ENCODE measurements at regions not wholly inside any gene's neighbourhood (a gene's known extent, or its start where the extent isn't known, plus 50 kb on each side); places are given as distances from the start of the nearest gene placed in this dataset.

DNA sequence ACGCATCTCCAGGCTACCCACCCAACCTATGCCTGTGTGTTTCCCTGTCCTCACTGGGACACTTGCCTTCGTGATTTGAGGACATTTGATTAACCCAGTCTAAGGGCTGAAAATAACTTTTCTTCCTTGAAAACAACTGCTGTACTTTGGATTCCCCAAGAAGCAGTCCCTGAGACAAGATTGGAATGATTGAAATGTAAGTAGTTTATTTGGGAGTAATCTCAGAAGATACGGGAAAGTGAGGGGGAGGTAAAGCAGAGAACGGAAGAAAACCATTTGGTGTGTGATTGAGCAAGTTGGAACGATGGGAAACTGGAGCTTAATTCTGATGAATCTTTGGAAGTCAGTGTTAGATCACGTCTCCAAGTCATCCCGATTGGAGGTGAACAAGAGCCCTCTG, 143.8 kb upstream of the LMCD1 start:
- TF ChIP-seq, protein P1, sequence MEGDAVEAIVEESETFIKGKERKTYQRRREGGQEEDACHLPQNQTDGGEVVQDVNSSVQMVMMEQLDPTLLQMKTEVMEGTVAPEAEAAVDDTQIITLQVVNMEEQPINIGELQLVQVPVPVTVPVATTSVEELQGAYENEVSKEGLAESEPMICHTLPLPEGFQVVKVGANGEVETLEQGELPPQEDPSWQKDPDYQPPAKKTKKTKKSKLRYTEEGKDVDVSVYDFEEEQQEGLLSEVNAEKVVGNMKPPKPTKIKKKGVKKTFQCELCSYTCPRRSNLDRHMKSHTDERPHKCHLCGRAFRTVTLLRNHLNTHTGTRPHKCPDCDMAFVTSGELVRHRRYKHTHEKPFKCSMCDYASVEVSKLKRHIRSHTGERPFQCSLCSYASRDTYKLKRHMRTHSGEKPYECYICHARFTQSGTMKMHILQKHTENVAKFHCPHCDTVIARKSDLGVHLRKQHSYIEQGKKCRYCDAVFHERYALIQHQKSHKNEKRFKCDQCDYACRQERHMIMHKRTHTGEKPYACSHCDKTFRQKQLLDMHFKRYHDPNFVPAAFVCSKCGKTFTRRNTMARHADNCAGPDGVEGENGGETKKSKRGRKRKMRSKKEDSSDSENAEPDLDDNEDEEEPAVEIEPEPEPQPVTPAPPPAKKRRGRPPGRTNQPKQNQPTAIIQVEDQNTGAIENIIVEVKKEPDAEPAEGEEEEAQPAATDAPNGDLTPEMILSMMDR (IDR thresholded peaks at IDR 0.05 in 2 of 3, conservative IDR thresholded peaks at IDR 0.05 in 1 of 3; ENCODE audit: control insufficient read depth in 2 of 3, extremely low read depth in 1 of 3, insufficient read depth in 1 of 3, low read depth in 3 of 3, low read length in 3 of 3), result no peak
- no peak for TF ChIP-seq JUND (IDR thresholded peaks at IDR 0.05; ENCODE audit: low read depth, low read length)
- TF ChIP-seq EZH2 (IDR thresholded peaks at IDR 0.05; ENCODE audit: borderline replicate concordance, control insufficient read depth, low read depth, low read length), result no peak
